Adrenal gland (tissue), 9 donors: ENCODE measurements at regions not wholly inside any gene's neighbourhood (a gene's known extent, or its start where the extent isn't known, plus 50 kb on each side); places are given as distances from the start of the nearest gene placed in this dataset.
"Not testable (repeated sequence)": the region's sequence is repeated elsewhere in the genome, so short reads cannot be mapped to it uniquely, and the experiment has no call there.

Source experiments
- DNase-seq, 7 donors: peaks; one replicate each; pipeline ENCODE4 v3.0.0-alpha.2; 2019 to 2020
- H3K27ac ChIP-seq, 5 donors: fragments of 200-600 bp; sonication (generic) in 4 of 5; 1 replicate in 3 of 5; 2 replicates in 2 of 5; pipeline versions ENCODE4 v1.5.1 to v1.8.0; 2016 to 2020; ENCODE audit warnings: mild to moderate bottlenecking in 1 of 5
- H3K27me3 ChIP-seq: fragments of 200-600 bp; 2 replicates; pipeline ENCODE4 v1.8.0; 2021
- H3K36me3 ChIP-seq, 2 donors: fragments of 200-600 bp; replicated peaks in 1 of 2; 1 replicate in 1 of 2; 2 replicates in 1 of 2; pipeline versions ENCODE4 v1.5.1 to v1.8.0; 2018 to 2022
- H3K4me1 ChIP-seq, 2 donors: fragments of 200-600 bp; replicated peaks in 1 of 2; 1 replicate in 1 of 2; 2 replicates in 1 of 2; pipeline versions ENCODE4 v1.5.1 to v1.8.0; 2018 to 2021
- H3K4me3 ChIP-seq, 4 donors: fragments of 200-600 bp; sonication (generic) in 3 of 4; one replicate each; pipeline ENCODE4 v1.5.1; 2016 to 2018
- H3K9me3 ChIP-seq, 3 donors: fragments of 200-600 bp; sonication (generic) in 1 of 3; replicated peaks in 1 of 3; 1 replicate in 2 of 3; 2 replicates in 1 of 3; pipeline versions ENCODE4 v1.5.1 to v1.8.0; 2016 to 2021
- CTCF ChIP-seq, 6 experiments: fragments of 450-650 bp in 4 of 6; fragments of 200-600 bp in 2 of 6; sonication (generic) in 1 of 6; IDR thresholded peaks; 1 replicate in 5 of 6; 2 replicates in 1 of 6; pipeline versions ENCODE4 v1.5.1 to v1.8.0; 2016 to 2021; ENCODE audit warnings: antibody characterized with exemption in 6 of 6, mild to moderate bottlenecking in 2 of 6, moderate library complexity in 1 of 6
- POLR2A ChIP-seq, 2 donors: fragments of 450-650 bp; IDR thresholded peaks; one replicate each; pipeline ENCODE4 v1.6.1; 2017; ENCODE audit warnings: antibody characterized with exemption in 2 of 2, mild to moderate bottlenecking in 2 of 2, moderate library complexity in 1 of 2
- WGBS, 4 donors: extraction: QIAGEN DNeasy Blood & Tissue Kit in 2 of 4; methylation state at CpG; one replicate each; pipeline versions ENCODE4 v1.1.5 to v1.1.7; 2013 to 2017; 5-methylcytosine and 5-hydroxymethylcytosine counted together
- intact Hi-C, 2 donors: fragments of 100-400 bp; cut with DNase I; formaldehyde crosslinking; loops; one replicate each; pipeline versions ENCODE4 v1.14.1 to v1.15.0; 2022 to 2023
- donor health status: healthy with polysubstance abuse.
- donor health status: Bipolar disorder and iron deficiency.
- donor health status: DM: yes; HTN: yes; CAD: no.
- donor health status: DM: no; HTN: no; CAD: no.
- donor health status: DM: no; HTN: no; CAD: no.

GRCh38 chr3:75320369-75320768, 343.8 kb upstream of the FRG2C start:
- H3K4me3 ChIP-seq, result no peak overlapping the region
- peak in 3 of 7 donors; percentile 6 to 25 (median 24) for DNase-seq
- intact Hi-C loops, result no loop called here
- TF ChIP-seq POLR2A (IDR thresholded peaks at IDR 0.05), result no peak
- TF ChIP-seq CTCF (IDR thresholded peaks at IDR 0.05), result no peak
- H3K36me3 ChIP-seq, result no peaks in the 10 kb centered on the region
- WGBS, 4 donors, result 58 to 71% (median 66%) methylated on average over 2 to 4 of the region's 4 CpGs
- no peaks in the 10 kb centered on the region for H3K4me1 ChIP-seq
- H3K27ac ChIP-seq, result no peak overlapping the region
- no peaks in the 10 kb centered on the region for H3K27me3 ChIP-seq
- no peaks in the 10 kb centered on the region for H3K9me3 ChIP-seq

GRCh38 chr3:75321060-75321459, 343.1 kb upstream of the FRG2C start:
- no peak overlapping the region for H3K27ac ChIP-seq
- no peaks in the 10 kb centered on the region for H3K36me3 ChIP-seq
- TF ChIP-seq CTCF (IDR thresholded peaks at IDR 0.05), result no peak
- no peak for TF ChIP-seq POLR2A (IDR thresholded peaks at IDR 0.05)
- no peaks in the 10 kb centered on the region for H3K9me3 ChIP-seq
- no peaks in the 10 kb centered on the region for H3K27me3 ChIP-seq
- intact Hi-C loops, result no loop called here
- H3K4me1 ChIP-seq, result no peaks in the 10 kb centered on the region
- 95 to 98% (median 97%) methylated on average over 3 of the region's 3 CpGs for WGBS, 4 donors
- DNase-seq, result no peak
- no peak overlapping the region for H3K4me3 ChIP-seq

- H3K4me1 ChIP-seq, DNase-seq, H3K36me3 ChIP-seq, H3K27ac ChIP-seq, H3K27me3 ChIP-seq, H3K4me3 ChIP-seq, intact Hi-C loops, H3K9me3 ChIP-seq: not testable (repeated sequence)
- 66 to 73% (median 68%) methylated on average over 2 of the region's 2 CpGs for WGBS, 4 donors
Measured at GRCh38 chr3:75323936-75324335, 340.2 kb upstream of the FRG2C start.

GRCh38 chr3:75325716-75326115, 338.4 kb upstream of the FRG2C start:
- DNase-seq, result no peak
- Histone ChIP-seq H3K9me3 (no peaks in the 10 kb centered on the region), H3K36me3 (no peaks in the 10 kb centered on the region), H3K27ac (no peak overlapping the region), H3K4me1 (no peaks in the 10 kb centered on the region), H3K27me3 (no peaks in the 10 kb centered on the region), H3K4me3 (no peak overlapping the region)
- intact Hi-C loops, result no loop called here
- WGBS, 4 donors, result 85 to 91% (median 88%) methylated on average over 2 of the region's 2 CpGs
- TF ChIP-seq POLR2A (IDR thresholded peaks at IDR 0.05) (no peak), CTCF (IDR thresholded peaks at IDR 0.05) (no peak)

- H3K4me3 ChIP-seq, result no peak overlapping the region
- TF ChIP-seq POLR2A (IDR thresholded peaks at IDR 0.05) (no peak), CTCF (IDR thresholded peaks at IDR 0.05) (no peak)
- H3K27me3 ChIP-seq, result no peaks in the 10 kb centered on the region
- intact Hi-C loops, result no loop called here
- no peaks in the 10 kb centered on the region for H3K4me1 ChIP-seq
- no peak overlapping the region for H3K27ac ChIP-seq
- no peak for DNase-seq
- 74 to 86% (median 78%) methylated on average over 3 to 9 of the region's 9 CpGs for WGBS, 4 donors
- H3K36me3 ChIP-seq, result no peaks in the 10 kb centered on the region
- H3K9me3 ChIP-seq, result no peaks in the 10 kb centered on the region
Measured at GRCh38 chr3:75327453-75327852, 336.7 kb upstream of the FRG2C start.
